Uterus (tissue), 3 donors: ENCODE measurements at regions not wholly inside any gene's neighbourhood (a gene's known extent, or its start where the extent isn't known, plus 50 kb on each side); places are given as distances from the start of the nearest gene placed in this dataset.

ENCODE experiments used
- DNase-seq, 2 donors: peaks; one replicate each; pipeline ENCODE4 v3.0.0-alpha.2; 2019 to 2020
- H3K27ac ChIP-seq, 2 donors: fragments of 200-600 bp; sonication (generic); 1 replicate in 1 of 2; 2 replicates in 1 of 2; pipeline ENCODE4 v1.5.1; 2016 to 2018
- H3K27me3 ChIP-seq, 2 donors: fragments of 200-600 bp; sonication (generic); one replicate each; pipeline ENCODE4 v1.5.1; 2018 to 2019; ENCODE audit warnings: control low read depth in 1 of 2
- H3K36me3 ChIP-seq, 2 donors: fragments of 200-600 bp; sonication (generic); one replicate each; pipeline ENCODE4 v1.5.1; 2019; ENCODE audit warnings: control low read depth in 1 of 2
- H3K4me1 ChIP-seq, 2 donors: fragments of 200-600 bp; sonication (generic); one replicate each; pipeline ENCODE4 v1.5.1; 2018 to 2019; ENCODE audit warnings: control low read depth in 1 of 2
- H3K4me3 ChIP-seq, 2 donors: fragments of 200-600 bp; sonication (generic); 1 replicate in 1 of 2; 2 replicates in 1 of 2; pipeline ENCODE4 v1.5.1; 2018 to 2019; ENCODE audit warnings: mild to moderate bottlenecking in 1 of 2
- H3K9me3 ChIP-seq, 2 donors: fragments of 200-600 bp; sonication (generic); one replicate each; pipeline ENCODE4 v1.5.1; 2019; ENCODE audit warnings: control low read depth in 1 of 2
- POLR2A ChIP-seq, 2 donors: fragments of 450-650 bp; IDR thresholded peaks; one replicate each; pipeline ENCODE4 v1.6.1; 2016; ENCODE audit warnings: antibody characterized with exemption in 2 of 2, mild to moderate bottlenecking in 1 of 2, moderate library complexity in 1 of 2
- intact Hi-C: fragments of 100-400 bp; cut with DNase I; formaldehyde crosslinking; loops from one replicate; pipeline ENCODE4 v1.15.1; 2023; ENCODE audit warnings: low total_unique reads
- TF ChIP-seq, protein P1 (sequence below), 4 experiments: fragments of 200-600 bp in 2 of 4; fragments of 450-650 bp in 2 of 4; sonication (generic) in 2 of 4; IDR thresholded peaks; one replicate each; pipeline ENCODE4 v1.5.1; 2016 to 2019; ENCODE audit warnings: antibody characterized with exemption in 4 of 4, mild to moderate bottlenecking in 2 of 4, moderate library complexity in 1 of 4
- donor health status: DM: yes; HTN: yes; CAD: no.

DNA sequence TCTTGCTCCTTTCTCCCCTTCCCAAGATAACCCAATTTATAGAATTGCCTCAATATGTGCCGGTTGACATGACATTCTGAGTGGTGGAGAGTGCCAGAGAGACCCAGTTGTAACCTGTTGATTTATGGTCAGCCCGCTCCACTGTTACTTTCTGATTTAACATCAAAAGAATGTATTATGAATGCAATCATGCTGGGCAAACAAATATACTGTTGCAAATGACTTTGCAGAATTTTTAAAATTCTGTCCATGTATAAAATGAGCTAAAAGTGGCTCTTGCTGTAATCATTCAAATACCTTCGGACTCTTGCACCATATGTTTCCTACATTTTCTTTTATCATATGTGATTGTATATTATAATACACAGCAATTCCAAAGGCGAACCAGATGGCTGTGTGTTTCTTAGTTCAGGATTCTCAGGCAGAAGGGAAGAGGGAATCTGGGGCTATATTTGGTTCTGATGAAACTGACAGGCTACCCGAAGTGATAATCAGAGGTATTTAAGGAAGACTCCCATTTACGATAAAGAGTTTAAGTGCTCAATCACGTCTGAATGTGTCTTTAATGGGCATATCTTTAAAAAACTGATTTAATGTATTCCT lies 131.7 kb downstream of the CLCN4 start:
- H3K36me3 ChIP-seq = no peaks in the 10 kb centered on the region
- intact Hi-C loops = no loop called here
- H3K4me1 ChIP-seq = no peaks in the 10 kb centered on the region
- no peaks in the 10 kb centered on the region for H3K27me3 ChIP-seq
- DNase-seq = no peak
- H3K27ac ChIP-seq = no peak overlapping the region
- H3K4me3 ChIP-seq = no peak overlapping the region
- H3K9me3 ChIP-seq = no peaks in the 10 kb centered on the region
- no peak for TF ChIP-seq POLR2A (IDR thresholded peaks at IDR 0.05)
- TF ChIP-seq, protein P1, sequence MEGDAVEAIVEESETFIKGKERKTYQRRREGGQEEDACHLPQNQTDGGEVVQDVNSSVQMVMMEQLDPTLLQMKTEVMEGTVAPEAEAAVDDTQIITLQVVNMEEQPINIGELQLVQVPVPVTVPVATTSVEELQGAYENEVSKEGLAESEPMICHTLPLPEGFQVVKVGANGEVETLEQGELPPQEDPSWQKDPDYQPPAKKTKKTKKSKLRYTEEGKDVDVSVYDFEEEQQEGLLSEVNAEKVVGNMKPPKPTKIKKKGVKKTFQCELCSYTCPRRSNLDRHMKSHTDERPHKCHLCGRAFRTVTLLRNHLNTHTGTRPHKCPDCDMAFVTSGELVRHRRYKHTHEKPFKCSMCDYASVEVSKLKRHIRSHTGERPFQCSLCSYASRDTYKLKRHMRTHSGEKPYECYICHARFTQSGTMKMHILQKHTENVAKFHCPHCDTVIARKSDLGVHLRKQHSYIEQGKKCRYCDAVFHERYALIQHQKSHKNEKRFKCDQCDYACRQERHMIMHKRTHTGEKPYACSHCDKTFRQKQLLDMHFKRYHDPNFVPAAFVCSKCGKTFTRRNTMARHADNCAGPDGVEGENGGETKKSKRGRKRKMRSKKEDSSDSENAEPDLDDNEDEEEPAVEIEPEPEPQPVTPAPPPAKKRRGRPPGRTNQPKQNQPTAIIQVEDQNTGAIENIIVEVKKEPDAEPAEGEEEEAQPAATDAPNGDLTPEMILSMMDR (IDR thresholded peaks at IDR 0.05) = no peak

GRCh38 chrX:10296576-10296975 lies 139.8 kb downstream of the CLCN4 start:
- intact Hi-C loops = no loop called here
- H3K4me3 ChIP-seq = no peak overlapping the region
- no peak for DNase-seq
- H3K27ac ChIP-seq = no peak overlapping the region
- no peaks in the 10 kb centered on the region for H3K27me3 ChIP-seq
- no peaks in the 10 kb centered on the region for H3K4me1 ChIP-seq
- H3K9me3 ChIP-seq = no peaks in the 10 kb centered on the region
- H3K36me3 ChIP-seq = no peaks in the 10 kb centered on the region
- TF ChIP-seq, protein P1 (IDR thresholded peaks at IDR 0.05) = no peak
- no peak for TF ChIP-seq POLR2A (IDR thresholded peaks at IDR 0.05)

GRCh38 chrX:10310511-10310910 lies 153.7 kb downstream of the CLCN4 start:
- no peak for DNase-seq
- H3K9me3 ChIP-seq = no peaks in the 10 kb centered on the region
- TF ChIP-seq, protein P1 (IDR thresholded peaks at IDR 0.05) = no peak
- TF ChIP-seq POLR2A (IDR thresholded peaks at IDR 0.05) = no peak
- H3K27ac ChIP-seq = no peak overlapping the region
- H3K36me3 ChIP-seq = no peaks in the 10 kb centered on the region
- intact Hi-C loops = no loop called here
- no peaks in the 10 kb centered on the region for H3K4me1 ChIP-seq
- no peaks in the 10 kb centered on the region for H3K27me3 ChIP-seq
- no peak overlapping the region for H3K4me3 ChIP-seq

GRCh38 chrX:10314530-10315104 lies 157.8 kb downstream of the CLCN4 start:
- H3K4me3 ChIP-seq = no peak overlapping the region
- DNase-seq = no peak
- H3K36me3 ChIP-seq = no peaks in the 10 kb centered on the region
- H3K27ac ChIP-seq = no peak overlapping the region
- no peaks in the 10 kb centered on the region for H3K4me1 ChIP-seq
- TF ChIP-seq, protein P1 (IDR thresholded peaks at IDR 0.05) = no peak
- no peak for TF ChIP-seq POLR2A (IDR thresholded peaks at IDR 0.05)
- intact Hi-C loops = no loop called here
- H3K9me3 ChIP-seq = no peaks in the 10 kb centered on the region
- H3K27me3 ChIP-seq = no peaks in the 10 kb centered on the region

- Histone ChIP-seq H3K9me3 (no peaks in the 10 kb centered on the region), H3K27me3 (no peaks in the 10 kb centered on the region), H3K27ac (no peak overlapping the region), H3K4me3 (no peak overlapping the region), H3K36me3 (no peaks in the 10 kb centered on the region), H3K4me1 (no peaks in the 10 kb centered on the region)
- TF ChIP-seq POLR2A (IDR thresholded peaks at IDR 0.05) = no peak
- TF ChIP-seq, protein P1 (IDR thresholded peaks at IDR 0.05) = no peak
- no peak for DNase-seq
- intact Hi-C loops = no loop called here
Observed at GRCh38 chrX:10325611-10326010, 168.8 kb downstream of the CLCN4 start.
